HEK293 (cell line): ENCODE measurements at regions not wholly inside any gene's neighbourhood (a gene's known extent, or its start where the extent isn't known, plus 50 kb on each side); places are given as distances from the start of the nearest gene placed in this dataset.
"Not testable (repeated sequence)": the region's sequence is repeated elsewhere in the genome, so short reads cannot be mapped to it uniquely, and the experiment has no call there.

Experiments used
- CTCF ChIA-PET: fragments of 350-600 bp; formaldehyde crosslinking; extraction: SDS; loops from one replicate; lab custom pipeline; 2021; ENCODE audit warnings: antibody characterized with exemption; lab: Yijun Ruan, JAX
- POLR2A ChIA-PET: fragments of 300-600 bp; formaldehyde crosslinking; extraction: SDS; loops from one replicate; lab custom pipeline; 2020; ENCODE audit warnings: antibody characterized with exemption, inconsistent platforms; lab: Yijun Ruan, JAX
- H3K27ac ChIP-seq: fragments of 200-500 bp; sonication (Bioruptor generic); 2 replicates; pipeline ENCODE4 v1.5.1; 2014; ENCODE audit warnings: low read depth, low read length, control low read depth, inconsistent platforms; ENCODE audit errors: extremely low read depth
- H3K36me3 ChIP-seq, 2 experiments: fragments of 200-500 bp in 1 of 2; sonication (Bioruptor generic) in 1 of 2; 1 replicate in 1 of 2; 2 replicates in 1 of 2; pipeline ENCODE4 v1.5.1; 2014 to 2017; ENCODE audit warnings: inconsistent platforms in 2 of 2, low read length in 2 of 2; ENCODE audit not compliant: control insufficient read depth in 2 of 2, insufficient read depth in 1 of 2
- H3K4me1 ChIP-seq: fragments of 200-500 bp; sonication (Bioruptor generic); 2 replicates; pipeline ENCODE4 v1.5.1; 2014; ENCODE audit warnings: mild to moderate bottlenecking, low read length, inconsistent platforms; ENCODE audit not compliant: control insufficient read depth, insufficient read depth
- H3K4me3 ChIP-seq: 2 replicates; pipeline ENCODE4 v1.5.1; 2011; ENCODE audit warnings: low read depth, mild to moderate bottlenecking, control low read depth, low read length, moderate library complexity
- H3K9me3 ChIP-seq: fragments of 200-500 bp; sonication (Bioruptor generic); 2 replicates; pipeline ENCODE4 v1.5.1; 2014; ENCODE audit warnings: low read depth, low read length, inconsistent platforms; ENCODE audit not compliant: control insufficient read depth, insufficient read depth
- GFI1B ChIP-seq: fragments of 450-650 bp; formaldehyde crosslinking; IDR thresholded peaks from 2 replicates; pipeline ENCODE4 v1.5.1; 2016; ENCODE audit warnings: missing biosample characterization, missing genetic modification characterization
- GLI2 ChIP-seq: fragments of 450-650 bp; formaldehyde crosslinking; IDR thresholded peaks from 2 replicates; pipeline ENCODE4; 2017; ENCODE audit warnings: missing biosample characterization, missing genetic modification characterization, low read depth, borderline replicate concordance
- KLF1 ChIP-seq: fragments of 450-650 bp; formaldehyde crosslinking; IDR thresholded peaks from 2 replicates; pipeline ENCODE4 v1.5.1; 2016; ENCODE audit warnings: missing biosample characterization, missing genetic modification characterization
- KLF7 ChIP-seq: fragments of 450-650 bp; formaldehyde crosslinking; IDR thresholded peaks from 2 replicates; pipeline ENCODE4 v1.5.1; 2016; ENCODE audit warnings: missing biosample characterization, missing genetic modification characterization, borderline replicate concordance
- TCF7L2 ChIP-seq: IDR thresholded peaks from 2 replicates; pipeline ENCODE4 v1.6.1; 2011; ENCODE audit warnings: low read depth, mild to moderate bottlenecking, inconsistent platforms, low read length, moderate library complexity, borderline replicate concordance
- ZBTB10 ChIP-seq: fragments of 450-650 bp; formaldehyde crosslinking; IDR thresholded peaks from 2 replicates; pipeline ENCODE4 v1.5.1; 2016; ENCODE audit warnings: missing biosample characterization, missing genetic modification characterization
- ZBTB11 ChIP-seq: fragments of 450-650 bp; formaldehyde crosslinking; conservative IDR thresholded peaks from 2 replicates; pipeline ENCODE4 v1.5.1; 2016; ENCODE audit warnings: low read depth, missing biosample characterization, missing genetic modification characterization
- ZNF19 ChIP-seq: fragments of 450-650 bp; formaldehyde crosslinking; IDR thresholded peaks from 2 replicates; pipeline ENCODE4; 2016; ENCODE audit warnings: missing biosample characterization, missing genetic modification characterization, low read depth
- ZNF202 ChIP-seq: fragments of 450-650 bp; formaldehyde crosslinking; IDR thresholded peaks from 2 replicates; pipeline ENCODE4 v1.5.1; 2016; ENCODE audit warnings: missing biosample characterization, missing genetic modification characterization, borderline replicate concordance
- ZNF366 ChIP-seq: fragments of 450-650 bp; formaldehyde crosslinking; conservative IDR thresholded peaks from 2 replicates; pipeline ENCODE4 v1.5.1; 2016; ENCODE audit warnings: missing biosample characterization, missing genetic modification characterization
- ZNF626 ChIP-seq: fragments of 450-650 bp; sonication (Bioruptor Pico); formaldehyde crosslinking; IDR thresholded peaks from 2 replicates; pipeline ENCODE4 v1.5.1; 2018; ENCODE audit warnings: missing biosample characterization, missing genetic modification characterization, inconsistent platforms
- ZNF747 ChIP-seq: fragments of 450-650 bp; formaldehyde crosslinking; IDR thresholded peaks from 2 replicates; pipeline ENCODE4 v1.5.1; 2016; ENCODE audit warnings: missing biosample characterization, missing genetic modification characterization
- ZNF837 ChIP-seq: fragments of 450-650 bp; formaldehyde crosslinking; IDR thresholded peaks from 2 replicates; pipeline ENCODE4 v1.5.1; 2016; ENCODE audit warnings: missing biosample characterization, missing genetic modification characterization

DNA sequence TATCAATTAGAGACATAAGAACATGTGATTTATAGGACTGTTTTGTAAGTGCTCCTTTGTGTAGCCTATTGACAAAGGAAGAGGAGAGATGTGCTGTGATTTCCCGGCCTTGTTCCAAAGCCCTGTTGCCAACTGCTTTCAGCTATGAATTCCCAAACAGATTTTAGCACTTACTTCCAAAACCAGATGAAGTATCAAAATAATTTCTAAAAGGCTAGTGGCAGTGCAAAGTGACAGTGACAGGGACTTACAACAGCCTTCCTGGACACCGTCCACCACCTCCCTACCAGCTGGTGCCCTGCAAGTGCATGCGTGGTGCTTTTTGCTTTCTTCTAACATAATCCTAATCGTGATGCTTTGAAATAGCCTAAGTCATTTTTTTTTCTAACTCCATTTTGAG, 254.1 kb upstream of the ACTBL2 start:
- TF ChIP-seq TCF7L2 (no peak), ZNF626 (tag by site-specific recombination) (no peak), GFI1B (tag by site-specific recombination) (no peak), KLF1 (no peak), ZNF837 (tag by site-specific recombination) (no peak), KLF7 (tag by site-specific recombination) (no peak)
- TF ChIP-seq, all 188 proteins: peak for 0
- Histone ChIP-seq H3K4me1 (no peaks in the 10 kb centered on the region), H3K36me3 (no peaks in the 10 kb centered on the region), H3K4me3 (no peak overlapping the region), H3K27ac (no peak overlapping the region), H3K9me3 (no peaks in the 10 kb centered on the region)
- POLR2A ChIA-PET: no interaction called here
- CTCF ChIA-PET: no interaction called here

- CTCF ChIA-PET, H3K27ac ChIP-seq, H3K4me1 ChIP-seq, H3K36me3 ChIP-seq, POLR2A ChIA-PET, H3K9me3 ChIP-seq, H3K4me3 ChIP-seq: not testable (repeated sequence)
Measured at GRCh38 chr5:57735279-57736153, 252.9 kb upstream of the ACTBL2 start.

- Histone ChIP-seq H3K4me1 (no peaks in the 10 kb centered on the region), H3K9me3 (no peaks in the 10 kb centered on the region), H3K4me3 (no peak overlapping the region), H3K27ac (no peak overlapping the region), H3K36me3 (no peaks in the 10 kb centered on the region)
- ChIA-PET POLR2A (no interaction called here), CTCF (interaction anchor here (0.6 kb wide), 1 partner anchor 183 kb away, joined by 3 read pairs; no protein-coding TSS in a partner anchor)
- TF ChIP-seq ZNF19 (tag by site-specific recombination) (no peak), ZBTB11 (tag by site-specific recombination) (no peak)
Measured at GRCh38 chr5:57734296-57734695, 251.7 kb upstream of the ACTBL2 start.

GRCh38 chr5:57727591-57727990, 245.0 kb upstream of the ACTBL2 start:
- ChIA-PET CTCF (no interaction called here), POLR2A (no interaction called here)
- no peaks in the 10 kb centered on the region for H3K36me3 ChIP-seq
- H3K9me3 ChIP-seq: no peaks in the 10 kb centered on the region
- H3K4me3 ChIP-seq: no peak overlapping the region
- H3K27ac ChIP-seq: no peak overlapping the region
- no peaks in the 10 kb centered on the region for H3K4me1 ChIP-seq
- no peak for TF ChIP-seq ZNF366 (tag by site-specific recombination)
- no peak for TF ChIP-seq ZNF747
- no peak for TF ChIP-seq ZNF202 (tag by site-specific recombination)
- no peak for TF ChIP-seq GLI2 (tag by site-specific recombination)
- TF ChIP-seq ZBTB10 (tag by site-specific recombination): no peak
